ENCODE measurements at regions not wholly inside any gene's neighbourhood (a gene's known extent, or its start where the extent isn't known, plus 50 kb on each side); places are given as distances from the start of the nearest gene placed in this dataset.

DNA sequence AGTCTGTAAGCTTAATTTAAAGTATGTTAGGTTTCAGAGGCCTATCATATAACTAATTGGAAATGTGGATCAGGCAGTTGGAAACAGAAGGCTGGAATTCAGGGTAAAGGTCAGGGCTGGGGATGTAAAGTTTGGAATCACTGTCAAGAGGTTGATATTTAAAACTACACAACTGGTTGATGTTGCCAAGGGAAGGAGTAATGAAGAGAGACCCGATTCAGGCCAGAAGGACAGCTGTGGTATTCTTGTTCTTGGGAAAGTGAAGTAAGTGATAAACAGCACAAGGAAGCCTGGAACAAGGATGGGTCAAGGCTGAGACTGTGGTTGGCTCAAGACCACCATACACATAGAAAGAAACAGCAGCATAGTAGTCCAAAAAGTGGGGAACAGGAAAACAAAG is 654.2 kb downstream of the NTRK3 start (continued):
- no peak for TF ChIP-seq ZBTB10 (CRISPR knock-in tag; IDR thresholded peaks at IDR 0.05; ENCODE audit: borderline replicate concordance)

GRCh38 chr15:87599616-87600015 is 656.9 kb downstream of the NTRK3 start:
- ATAC-seq: no peak
- H3K4me1 ChIP-seq (ENCODE audit: insufficient read depth, low read length): no peaks in the 10 kb centered on the region
- no peak overlapping the region for H3K27ac ChIP-seq (ENCODE audit: extremely low read length, insufficient read depth, low read length)
- peaks cover 53% of the 10 kb centered on the region for H3K9me3 ChIP-seq (ENCODE audit: low read length)
- H3K9ac ChIP-seq (ENCODE audit: insufficient read depth, low read depth, low read length): no peak overlapping the region
- ChIA-PET POLR2A (no interaction called here), CTCF (ENCODE audit: low intra/inter-chr PET ratio, low total read pairs) (no interaction called here)
- 12% methylated on average over 4 of the region's 4 CpGs for WGBS (ENCODE audit: low lambda C conversion rate)
- no peak for DNase-seq (ENCODE audit: low spot score)
- TF ChIP-seq PCBP1 (IDR thresholded peaks at IDR 0.05; ENCODE audit: borderline replicate concordance, low read depth, low read length) (no peak), ESRRA (CRISPR knock-in tag; IDR thresholded peaks at IDR 0.05; ENCODE audit: low read depth) (no peak), MXD4 (CRISPR knock-in tag; IDR thresholded peaks at IDR 0.05) (no peak), PLRG1 (conservative IDR thresholded peaks at IDR 0.05) (no peak), ZNF143 (CRISPR knock-in tag; IDR thresholded peaks at IDR 0.05) (no peak), ZKSCAN1 (IDR thresholded peaks at IDR 0.05; ENCODE audit: low read length) (no peak), SNAI1 (CRISPR knock-in tag; IDR thresholded peaks at IDR 0.05; ENCODE audit: borderline replicate concordance) (no peak), NR2F1 (CRISPR knock-in tag; IDR thresholded peaks at IDR 0.05) (no peak), ZNF644 (CRISPR knock-in tag; IDR thresholded peaks at IDR 0.05; ENCODE audit: low read depth) (no peak)
- intact Hi-C loops (cut with micrococcal nuclease; ENCODE audit: unreplicated experiment): no loop called here
- no peaks in the 10 kb centered on the region for H3K27me3 ChIP-seq (ENCODE audit: control insufficient read depth in 1 of 2, insufficient read depth in 2 of 2, low read length in 2 of 2)
- H2AFZ ChIP-seq (ENCODE audit: low read length): no peak overlapping the region
- no peak for FAIRE-seq
- H3K4me2 ChIP-seq (ENCODE audit: low read depth, low read length): no peak overlapping the region
- H4K20me1 ChIP-seq (ENCODE audit: insufficient read depth, low read length): no peaks in the 10 kb centered on the region
- BruUV-seq (replicated peaks): no TSS peak
- in situ Hi-C loops (cut with HindIII; ENCODE audit: extremely low pct_ligation_motif_present, low pct_unique_long_range_greater_than_20kb): no loop called here
- no peaks in the 10 kb centered on the region for H3K36me3 ChIP-seq (replicated peaks in 1 of 2; ENCODE audit: control insufficient read depth in 1 of 2, insufficient read depth in 2 of 2, low read length in 2 of 2)
- no peaks in the 10 kb centered on the region for H3K79me2 ChIP-seq (ENCODE audit: insufficient read depth, low read length)
- H3K4me3 ChIP-seq (replicated peaks in 1 of 3; ENCODE audit: insufficient read depth in 1 of 3, low read depth in 2 of 3, low read length in 3 of 3): no peak overlapping the region

Measured in HepG2 (cell line).